Left lobe of liver (tissue), 2 donors: ENCODE measurements at regions not wholly inside any gene's neighbourhood (a gene's known extent, or its start where the extent isn't known, plus 50 kb on each side); places are given as distances from the start of the nearest gene placed in this dataset.

Source experiments
- ATAC-seq: fragments of 200-7000 bp; cut with Tn5 transposase; one replicate; pipeline ENCODE4 v1.9.1; 2020; ENCODE audit warnings: mild to moderate bottlenecking, moderate library complexity
- DNase-seq: peaks from one replicate; pipeline ENCODE4 v3.0.0-alpha.2; 2020; ENCODE audit warnings: low spot score
- donor health status: DM: no; HTN: no; CAD: no; lungs with moderate emphysema.
- donor health status: DM: no; HTN: yes; CAD: no.

GRCh38 chr5:96287136-96287535 lies 145.9 kb downstream of the PCSK1 start:
- no peak for DNase-seq
- ATAC-seq, result no peak

GRCh38 chr5:96285823-96286222 lies 147.2 kb downstream of the PCSK1 start:
- DNase-seq (no peak), ATAC-seq (no peak)

- DNase-seq (no peak), ATAC-seq (no peak)
Measured at GRCh38 chr5:96284727-96285389, 148.2 kb downstream of the PCSK1 start.

GRCh38 chr5:96283589-96283988 lies 149.5 kb downstream of the PCSK1 start:
- DNase-seq (no peak), ATAC-seq (no peak)

GRCh38 chr5:96282020-96282419 lies 151.0 kb downstream of the PCSK1 start:
- ATAC-seq (no peak), DNase-seq (no peak)

- ATAC-seq (no peak), DNase-seq (no peak)
Measured at GRCh38 chr5:96280946-96281393, 152.1 kb downstream of the PCSK1 start.

GRCh38 chr5:96279801-96280542 lies 153.1 kb downstream of the PCSK1 start:
- no peak for DNase-seq

GRCh38 chr5:96278981-96279380 lies 154.1 kb downstream of the PCSK1 start:
- ATAC-seq (peak; percentile 64), DNase-seq (no peak)

More at GRCh38 chr5:96279801-96280542, 153.1 kb downstream of the PCSK1 start:
- ATAC-seq, result no peak

GRCh38 chr5:96275051-96275450 lies 158.0 kb downstream of the PCSK1 start:
- DNase-seq (no peak), ATAC-seq (peak; percentile 62)

- no peak for ATAC-seq
- no peak for DNase-seq
Measured at GRCh38 chr5:96265487-96265886, 167.6 kb downstream of the PCSK1 start.

- DNase-seq, result no peak
- ATAC-seq, result no peak
Measured at GRCh38 chr5:96264047-96264446, 169.0 kb downstream of the PCSK1 start.

GRCh38 chr5:96262105-96262504 lies 170.9 kb downstream of the PCSK1 start:
- DNase-seq (no peak), ATAC-seq (no peak)

- DNase-seq (no peak), ATAC-seq (no peak)
Measured at GRCh38 chr5:96260009-96260408, 173.0 kb downstream of the PCSK1 start.

- peak; percentile 83 for ATAC-seq
- DNase-seq, result no peak
Measured at GRCh38 chr5:96259151-96259772, 173.8 kb downstream of the PCSK1 start.

GRCh38 chr5:96258692-96259091 lies 174.4 kb downstream of the PCSK1 start:
- DNase-seq, result no peak
- no peak for ATAC-seq

- DNase-seq (no peak), ATAC-seq (no peak)
Measured at GRCh38 chr5:96257904-96258303, 175.1 kb downstream of the PCSK1 start.

GRCh38 chr5:96256795-96257470 lies 176.1 kb downstream of the PCSK1 start:
- ATAC-seq (no peak), DNase-seq (no peak)

- DNase-seq (no peak), ATAC-seq (peak; percentile 39)
Measured at GRCh38 chr5:96254980-96255691, 177.9 kb downstream of the PCSK1 start.

- DNase-seq (no peak), ATAC-seq (peak; percentile 50)
Measured at GRCh38 chr5:96253140-96253539, 179.9 kb downstream of the PCSK1 start.

- DNase-seq (no peak), ATAC-seq (no peak)
Measured at GRCh38 chr5:96252596-96252995, 180.5 kb downstream of the PCSK1 start.

GRCh38 chr5:96250782-96251181 lies 182.3 kb downstream of the PCSK1 start:
- peak; percentile 4 for ATAC-seq
- no peak for DNase-seq
